ENCODE measurements at regions not wholly inside any gene's neighbourhood (a gene's known extent, or its start where the extent isn't known, plus 50 kb on each side); places are given as distances from the start of the nearest gene placed in this dataset.

DNA sequence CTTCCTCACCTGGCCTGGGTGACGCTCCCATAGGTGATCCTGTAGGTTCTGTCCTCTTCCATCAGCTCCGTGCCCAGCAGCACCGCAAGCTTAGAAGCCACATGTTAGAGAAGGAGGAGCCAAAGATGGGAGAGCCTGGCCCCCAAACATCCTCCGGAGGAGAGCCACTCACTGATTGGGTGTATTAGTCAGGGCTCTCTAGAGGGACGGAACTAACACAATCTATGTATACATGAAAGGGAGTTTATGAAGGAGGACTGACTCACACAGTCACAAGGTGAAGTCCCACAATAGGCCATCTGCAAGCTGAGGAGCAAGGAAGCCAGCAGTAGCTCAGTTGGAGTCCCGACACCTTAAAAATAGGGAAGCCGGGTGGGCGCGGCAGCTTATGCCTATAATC is 1273.1 kb upstream of the TMEM132C start:
- Mint-ChIP-seq H3K27ac (no peak overlapping the region), H3K9me3 (peaks cover 2 to 10% of the 10 kb centered on the region in 2 experiments; a peak in 4 of 5 replicates), H3K36me3 (ENCODE audit: insufficient read depth in 1 of 3, low read depth in 3 of 3) (no peaks in the 10 kb centered on the region; a peak in 2 of 7 replicates), H3K4me3 (no peak overlapping the region), H3K4me1 (peaks cover 0 to 3% of the 10 kb centered on the region in 2 experiments; a peak in 1 of 4 replicates), H3K27me3 (ENCODE audit: low read depth) (no peaks in the 10 kb centered on the region; the same call in 1 of the 2 replicates)
- no CpG with 5 or more reads among the region's 9 CpGs for WGBS (ENCODE audit: extremely low coverage, insufficient read length, low lambda C conversion rate)
- H2BK120ac ChIP-seq (ENCODE audit: low read depth, low read length, poor library complexity, severe bottlenecking), result no peak overlapping the region
- H3K79me2 ChIP-seq (ENCODE audit: insufficient read depth, low read length), result no peaks in the 10 kb centered on the region
- no peaks in the 10 kb centered on the region for H3K9me3 ChIP-seq (ENCODE audit: control insufficient read depth, low read depth, low read length)
- H3K4me1 ChIP-seq (ENCODE audit: insufficient read depth, low read length), result no peaks in the 10 kb centered on the region
- H3T11ph ChIP-seq (ENCODE audit: low read length), result no peak overlapping the region
- TF ChIP-seq, protein P1, sequence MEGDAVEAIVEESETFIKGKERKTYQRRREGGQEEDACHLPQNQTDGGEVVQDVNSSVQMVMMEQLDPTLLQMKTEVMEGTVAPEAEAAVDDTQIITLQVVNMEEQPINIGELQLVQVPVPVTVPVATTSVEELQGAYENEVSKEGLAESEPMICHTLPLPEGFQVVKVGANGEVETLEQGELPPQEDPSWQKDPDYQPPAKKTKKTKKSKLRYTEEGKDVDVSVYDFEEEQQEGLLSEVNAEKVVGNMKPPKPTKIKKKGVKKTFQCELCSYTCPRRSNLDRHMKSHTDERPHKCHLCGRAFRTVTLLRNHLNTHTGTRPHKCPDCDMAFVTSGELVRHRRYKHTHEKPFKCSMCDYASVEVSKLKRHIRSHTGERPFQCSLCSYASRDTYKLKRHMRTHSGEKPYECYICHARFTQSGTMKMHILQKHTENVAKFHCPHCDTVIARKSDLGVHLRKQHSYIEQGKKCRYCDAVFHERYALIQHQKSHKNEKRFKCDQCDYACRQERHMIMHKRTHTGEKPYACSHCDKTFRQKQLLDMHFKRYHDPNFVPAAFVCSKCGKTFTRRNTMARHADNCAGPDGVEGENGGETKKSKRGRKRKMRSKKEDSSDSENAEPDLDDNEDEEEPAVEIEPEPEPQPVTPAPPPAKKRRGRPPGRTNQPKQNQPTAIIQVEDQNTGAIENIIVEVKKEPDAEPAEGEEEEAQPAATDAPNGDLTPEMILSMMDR (conservative IDR thresholded peaks at IDR 0.05), result no peak
- no peak overlapping the region for H4K91ac ChIP-seq (ENCODE audit: insufficient read length, low read depth, low read length)
- no peak overlapping the region for H3K27ac ChIP-seq (ENCODE audit: insufficient read length, low read depth, low read length)
- no peak overlapping the region for H3K56ac ChIP-seq (ENCODE audit: insufficient read length, low read depth, low read length)
- H3K23ac ChIP-seq (ENCODE audit: insufficient read length, low read depth, low read length), result no peak overlapping the region
- no peak overlapping the region for H3K14ac ChIP-seq (ENCODE audit: insufficient read depth, low read length)
- H2BK12ac ChIP-seq (ENCODE audit: insufficient read length, low read depth, low read length), result no peak overlapping the region
- DNase-seq, result no peak
- no peak overlapping the region for H3K9ac ChIP-seq (ENCODE audit: extremely low read depth, insufficient read length, low read length)
- H4K5ac ChIP-seq (ENCODE audit: insufficient read length, low read depth, low read length), result no peak overlapping the region
- no peak overlapping the region for H2BK5ac ChIP-seq (ENCODE audit: insufficient read length, low read length)
- no peaks in the 10 kb centered on the region for H3K23me2 ChIP-seq (ENCODE audit: insufficient read length, low read depth, low read length, poor library complexity, severe bottlenecking)
- no peak overlapping the region for H3K18ac ChIP-seq (ENCODE audit: insufficient read length, low read depth, low read length)
- no peak overlapping the region for H2AK5ac ChIP-seq (ENCODE audit: insufficient read length, low read length)
- no peak overlapping the region for H4K8ac ChIP-seq (replicated peaks; ENCODE audit: insufficient read length, low read depth, low read length)
- H4K20me1 ChIP-seq (ENCODE audit: control insufficient read depth, insufficient read depth, insufficient read length), result no peaks in the 10 kb centered on the region
- no peak overlapping the region for H2AFZ ChIP-seq (ENCODE audit: low read length)
- H3K27me3 ChIP-seq (ENCODE audit: insufficient read depth, low read length), result no peaks in the 10 kb centered on the region
- no peak overlapping the region for H2BK20ac ChIP-seq (ENCODE audit: low read depth, low read length, poor library complexity, severe bottlenecking)
- H2BK15ac ChIP-seq (ENCODE audit: low read depth, low read length), result no peak overlapping the region
- no peaks in the 10 kb centered on the region for H3K79me1 ChIP-seq (ENCODE audit: insufficient read depth, low read depth, low read length, poor library complexity, severe bottlenecking)
- no peak overlapping the region for H3K4me2 ChIP-seq (ENCODE audit: insufficient read depth, insufficient read length, low read length)
- H3K4ac ChIP-seq (ENCODE audit: low read depth, low read length), result no peak overlapping the region

All from H9 (cell line).